OCI-LY7 (cell line): ENCODE measurements at regions not wholly inside any gene's neighbourhood (a gene's known extent, or its start where the extent isn't known, plus 50 kb on each side); places are given as distances from the start of the nearest gene placed in this dataset.

ENCODE experiments used
- BruUV-seq: library from RNA; stranded (reverse); fragments of 400-500 nt; replicated peaks from 2 replicates; lab custom pipeline; 2021; lab: Mats Ljungman, UMichigan
- CTCF ChIA-PET: fragments of 300-600 bp; sonication (Branson Sonifier 250); formaldehyde crosslinking; loops from one replicate; lab custom pipeline; 2022; ENCODE audit warnings: antibody characterized with exemption; ENCODE audit not compliant: unreplicated experiment; lab: Charles Lee
- POLR2A ChIA-PET: fragments of 300-600 bp; sonication (Branson Sonifier 250); formaldehyde crosslinking; loops from one replicate; lab custom pipeline; 2022; ENCODE audit warnings: antibody characterized with exemption; lab: Charles Lee
- DNase-seq: peaks from one replicate; pipeline ENCODE4 v3.0.0-alpha.2; 2015; ENCODE audit warnings: low spot score
- H2AFZ ChIP-seq: fragments of 200-600 bp; sonication (generic), shearing (Covaris generic); 2 replicates; pipeline ENCODE4 v1.6.1; 2014; ENCODE audit warnings: mild to moderate bottlenecking, antibody characterized with exemption, low read length, moderate library complexity
- H3K27ac ChIP-seq: fragments of 200-600 bp; sonication (generic); 2 replicates; pipeline ENCODE4 v1.5.1; 2014; ENCODE audit warnings: mixed run types, low read depth, mild to moderate bottlenecking, moderate library complexity, low read length, inconsistent platforms; ENCODE audit not compliant: poor library complexity, severe bottlenecking
- H3K36me3 ChIP-seq: fragments of 200-600 bp; sonication (generic); 2 replicates; pipeline ENCODE4 v1.6.1; 2014; ENCODE audit warnings: mild to moderate bottlenecking, antibody characterized with exemption, low read length, moderate library complexity, mixed read lengths; ENCODE audit not compliant: insufficient read depth
- H3K4me1 ChIP-seq: fragments of 200-600 bp; sonication (generic); 2 replicates; pipeline ENCODE4 v1.5.1; 2014; ENCODE audit warnings: mild to moderate bottlenecking, low read length; ENCODE audit not compliant: insufficient read depth, poor library complexity, severe bottlenecking
- H3K4me2 ChIP-seq: fragments of 200-600 bp; sonication (generic); 2 replicates; pipeline ENCODE4 v1.6.1; 2014; ENCODE audit warnings: mild to moderate bottlenecking, low read length
- H3K4me3 ChIP-seq: fragments of 200-600 bp; sonication (generic); 2 replicates; pipeline ENCODE4 v1.5.1; 2014; ENCODE audit warnings: mild to moderate bottlenecking, low read depth, low read length; ENCODE audit not compliant: poor library complexity, severe bottlenecking
- H3K79me2 ChIP-seq: fragments of 200-600 bp; sonication (generic); 2 replicates; pipeline ENCODE4 v1.6.1; 2016; ENCODE audit warnings: low read depth, mild to moderate bottlenecking, low read length, moderate library complexity, mixed read lengths; ENCODE audit not compliant: insufficient read depth
- H3K9me2 ChIP-seq: fragments of 200-600 bp; sonication (generic); 2 replicates; pipeline ENCODE4 v1.6.1; 2016; ENCODE audit warnings: mild to moderate bottlenecking, low read length, mixed read lengths; ENCODE audit not compliant: insufficient read depth
- H3K9me3 ChIP-seq: fragments of 200-600 bp; sonication (generic); 2 replicates; pipeline ENCODE4 v1.6.1; 2014; ENCODE audit warnings: mild to moderate bottlenecking, mixed run types, low read length, mixed read lengths
- H4K20me1 ChIP-seq: fragments of 200-600 bp; sonication (generic); 2 replicates; pipeline ENCODE4 v1.6.1; 2014; ENCODE audit warnings: mild to moderate bottlenecking, antibody characterized with exemption, low read length, moderate library complexity, mixed read lengths; ENCODE audit not compliant: insufficient read depth
- EZH2phosphoT487 ChIP-seq: fragments of 200-600 bp; sonication (generic); IDR thresholded peaks from 2 replicates; pipeline ENCODE4 v1.6.1; 2018; ENCODE audit warnings: low read depth, borderline replicate concordance, mild to moderate bottlenecking, mixed run types, antibody characterized with exemption, low read length, moderate library complexity, mixed read lengths
- intact Hi-C: fragments of 100-400 bp; cut with micrococcal nuclease; formaldehyde crosslinking; loops from one replicate; pipeline ENCODE4 v1.10.0; 2022; ENCODE audit not compliant: unreplicated experiment
- TF ChIP-seq, protein P1 (sequence below): fragments of 200-600 bp; sonication (generic); conservative IDR thresholded peaks from 2 replicates; pipeline ENCODE4 v1.5.1; 2014; ENCODE audit warnings: mild to moderate bottlenecking, antibody characterized with exemption, low read length, moderate library complexity, mixed read lengths

DNA sequence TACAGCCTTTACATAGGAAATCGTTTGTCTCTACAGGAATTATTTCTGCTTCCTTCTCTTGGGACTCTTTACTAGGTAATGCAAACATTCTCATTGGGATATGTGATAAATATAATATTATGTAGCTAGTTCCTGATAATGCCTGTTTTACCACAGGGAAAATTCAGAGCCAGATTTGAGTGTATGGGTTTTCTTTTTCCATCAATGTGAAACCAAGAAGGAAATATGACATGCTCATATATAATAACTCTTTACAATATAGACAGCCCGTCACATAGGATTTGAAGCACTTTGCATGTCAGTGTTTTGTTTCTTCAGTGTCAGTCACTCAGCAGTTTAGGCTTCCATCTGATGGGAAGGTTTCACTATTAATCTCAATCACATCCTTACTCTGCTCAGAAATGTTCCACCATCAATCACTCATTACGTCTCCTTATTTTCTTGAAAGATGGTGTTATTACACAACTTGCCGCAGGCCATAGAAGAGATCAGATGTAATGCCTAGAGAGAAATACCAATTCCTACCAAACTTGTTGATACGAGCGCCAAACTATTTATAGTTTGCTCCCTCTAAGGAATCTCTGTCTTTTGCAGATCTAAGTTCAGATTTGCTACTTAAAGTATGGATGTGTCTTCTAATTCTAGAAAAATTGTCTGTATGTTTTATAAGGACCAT is 314.8 kb downstream of the DIPK2A start:
- H3K79me2 ChIP-seq: no peaks in the 10 kb centered on the region
- ChIA-PET CTCF (no interaction called here), POLR2A (no interaction called here)
- no peaks in the 10 kb centered on the region for H4K20me1 ChIP-seq
- TF ChIP-seq EZH2phosphoT487: no peak
- TF ChIP-seq, protein P1, sequence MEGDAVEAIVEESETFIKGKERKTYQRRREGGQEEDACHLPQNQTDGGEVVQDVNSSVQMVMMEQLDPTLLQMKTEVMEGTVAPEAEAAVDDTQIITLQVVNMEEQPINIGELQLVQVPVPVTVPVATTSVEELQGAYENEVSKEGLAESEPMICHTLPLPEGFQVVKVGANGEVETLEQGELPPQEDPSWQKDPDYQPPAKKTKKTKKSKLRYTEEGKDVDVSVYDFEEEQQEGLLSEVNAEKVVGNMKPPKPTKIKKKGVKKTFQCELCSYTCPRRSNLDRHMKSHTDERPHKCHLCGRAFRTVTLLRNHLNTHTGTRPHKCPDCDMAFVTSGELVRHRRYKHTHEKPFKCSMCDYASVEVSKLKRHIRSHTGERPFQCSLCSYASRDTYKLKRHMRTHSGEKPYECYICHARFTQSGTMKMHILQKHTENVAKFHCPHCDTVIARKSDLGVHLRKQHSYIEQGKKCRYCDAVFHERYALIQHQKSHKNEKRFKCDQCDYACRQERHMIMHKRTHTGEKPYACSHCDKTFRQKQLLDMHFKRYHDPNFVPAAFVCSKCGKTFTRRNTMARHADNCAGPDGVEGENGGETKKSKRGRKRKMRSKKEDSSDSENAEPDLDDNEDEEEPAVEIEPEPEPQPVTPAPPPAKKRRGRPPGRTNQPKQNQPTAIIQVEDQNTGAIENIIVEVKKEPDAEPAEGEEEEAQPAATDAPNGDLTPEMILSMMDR: no peak
- H2AFZ ChIP-seq: no peak overlapping the region
- BruUV-seq: no TSS peak
- no peak for DNase-seq
- no peaks in the 10 kb centered on the region for H3K36me3 ChIP-seq
- H3K4me3 ChIP-seq: no peak overlapping the region
- H3K9me2 ChIP-seq: no peaks in the 10 kb centered on the region
- H3K4me1 ChIP-seq: no peaks in the 10 kb centered on the region
- H3K27ac ChIP-seq: no peak overlapping the region
- no peaks in the 10 kb centered on the region for H3K9me3 ChIP-seq
- intact Hi-C loops: no loop called here
- no peak overlapping the region for H3K4me2 ChIP-seq

DNA sequence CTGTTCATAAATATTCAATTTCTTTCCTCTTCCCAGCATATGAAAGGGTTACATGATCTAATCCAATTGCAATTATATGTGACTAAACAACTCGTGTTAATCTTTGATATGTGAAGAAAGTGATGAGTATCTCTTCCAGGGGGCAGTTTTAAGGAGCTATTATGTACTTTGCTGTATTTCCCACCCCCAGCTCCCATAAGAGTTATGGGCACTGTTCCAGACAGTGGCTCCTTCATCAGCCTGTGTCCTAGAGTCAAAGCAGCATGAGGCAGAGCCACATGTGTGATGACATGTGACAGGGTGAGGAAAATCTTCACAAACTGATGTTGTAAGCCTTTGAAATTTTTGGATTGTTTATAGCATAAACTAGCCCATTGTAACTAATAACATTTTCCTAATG is 315.4 kb downstream of the DIPK2A start:
- intact Hi-C loops: no loop called here
- ChIA-PET POLR2A (no interaction called here), CTCF (no interaction called here)
- H3K4me2 ChIP-seq: no peak overlapping the region
- no peaks in the 10 kb centered on the region for H3K9me2 ChIP-seq
- no peaks in the 10 kb centered on the region for H3K36me3 ChIP-seq
- H3K4me3 ChIP-seq: no peak overlapping the region
- no peak overlapping the region for H2AFZ ChIP-seq
- no peaks in the 10 kb centered on the region for H4K20me1 ChIP-seq
- BruUV-seq: no TSS peak
- no peak for TF ChIP-seq EZH2phosphoT487
- TF ChIP-seq, protein P1: no peak
- H3K27ac ChIP-seq: no peak overlapping the region
- H3K9me3 ChIP-seq: no peaks in the 10 kb centered on the region
- no peak for DNase-seq
- no peaks in the 10 kb centered on the region for H3K4me1 ChIP-seq
- no peaks in the 10 kb centered on the region for H3K79me2 ChIP-seq

DNA sequence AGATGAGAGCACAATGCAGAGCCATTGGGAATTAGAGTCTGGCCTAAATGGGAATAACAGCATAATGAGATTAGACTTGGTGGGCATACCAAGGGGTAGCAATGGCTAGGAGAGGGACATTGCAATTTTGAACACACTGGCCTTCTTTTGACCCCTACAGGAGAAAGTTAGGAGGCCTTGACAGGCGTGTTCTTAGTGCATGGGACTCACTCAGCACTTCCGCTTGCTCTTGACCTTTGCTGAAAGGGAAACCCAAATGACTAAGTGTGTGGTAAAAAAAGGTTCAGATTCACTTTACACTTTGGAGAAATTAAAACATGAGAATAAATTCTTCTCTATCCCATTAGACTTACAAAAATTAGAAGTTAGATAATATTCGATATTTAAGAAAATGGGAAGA is 317.4 kb downstream of the DIPK2A start:
- Histone ChIP-seq H4K20me1 (no peaks in the 10 kb centered on the region), H2AFZ (no peak overlapping the region), H3K27ac (no peak overlapping the region), H3K36me3 (no peaks in the 10 kb centered on the region), H3K9me2 (no peaks in the 10 kb centered on the region), H3K4me2 (no peak overlapping the region), H3K4me1 (no peaks in the 10 kb centered on the region), H3K79me2 (no peaks in the 10 kb centered on the region), H3K9me3 (no peaks in the 10 kb centered on the region), H3K4me3 (no peak overlapping the region)
- BruUV-seq: no TSS peak
- ChIA-PET POLR2A (no interaction called here), CTCF (no interaction called here)
- intact Hi-C loops: no loop called here
- TF ChIP-seq EZH2phosphoT487: no peak
- TF ChIP-seq, protein P1: no peak
- DNase-seq: no peak
